ENCODE measurements at regions not wholly inside any gene's neighbourhood (a gene's known extent, or its start where the extent isn't known, plus 50 kb on each side); places are given as distances from the start of the nearest gene placed in this dataset.

DNA sequence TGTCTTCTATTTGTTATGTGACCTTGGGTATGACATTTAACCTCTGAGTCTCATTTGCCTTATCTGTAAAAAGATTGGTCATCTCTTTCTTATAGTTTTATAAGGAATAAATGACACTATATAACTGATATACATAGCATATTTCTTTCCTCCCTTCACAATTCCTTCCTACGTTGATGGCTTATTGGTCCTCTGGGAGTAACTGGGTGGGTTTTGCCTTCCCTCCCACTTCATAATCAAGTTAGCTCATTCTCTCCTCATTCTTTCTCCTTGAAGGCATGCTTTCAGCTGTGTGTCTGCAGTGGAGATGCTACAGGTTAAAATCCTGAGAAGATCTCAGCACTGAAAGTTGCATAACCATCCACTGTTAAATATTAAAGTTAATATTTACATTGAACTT, 382.4 kb downstream of the TMEM38B start:
- no peak overlapping the region for H3K14ac ChIP-seq (ENCODE audit: low read length in 2 of 2)
- H2BK120ac ChIP-seq (ENCODE audit: low read depth, low read length): no peak overlapping the region
- no peak overlapping the region for H2BK5ac ChIP-seq (ENCODE audit: low read depth, low read length, poor library complexity, severe bottlenecking)
- H3K4ac ChIP-seq (ENCODE audit: low read depth in 1 of 2, low read length in 2 of 2): no peak overlapping the region
- H3K27me3 ChIP-seq (ENCODE audit: control insufficient read depth in 1 of 2, insufficient read depth in 1 of 2, low read length in 2 of 2): no peaks in the 10 kb centered on the region
- H2AFZ ChIP-seq (ENCODE audit: low read depth, low read length): no peak overlapping the region
- WGBS: 100% methylated on average over 1 of the region's 1 CpG
- no peak overlapping the region for H3K18ac ChIP-seq (ENCODE audit: low read depth in 1 of 2, low read length in 2 of 2)
- H3K23ac ChIP-seq (ENCODE audit: low read length in 2 of 2): no peak overlapping the region
- H2AK5ac ChIP-seq (ENCODE audit: low read length, severe bottlenecking): no peak overlapping the region
- no peaks in the 10 kb centered on the region for H3K4me1 ChIP-seq (ENCODE audit: control insufficient read depth, insufficient read depth, low read depth, low read length)
- H4K8ac ChIP-seq (ENCODE audit: low read length): no peak overlapping the region
- H2BK12ac ChIP-seq (ENCODE audit: low read length in 2 of 2): no peak overlapping the region
- DNase-seq: no peak
- no peaks in the 10 kb centered on the region for H3K36me3 ChIP-seq (ENCODE audit: control insufficient read depth in 1 of 2, insufficient read depth in 2 of 2, low read depth in 1 of 2, low read length in 2 of 2)
- no peaks in the 10 kb centered on the region for H3K9me3 ChIP-seq (ENCODE audit: control insufficient read depth, low read length)
- H4K91ac ChIP-seq (ENCODE audit: low read length): no peak overlapping the region
- H3K27ac ChIP-seq (ENCODE audit: low read length, poor library complexity, severe bottlenecking): no peak overlapping the region
- no peaks in the 10 kb centered on the region for H3K79me1 ChIP-seq (replicated peaks; ENCODE audit: low read length, poor library complexity, severe bottlenecking)
- no peak overlapping the region for H3K4me3 ChIP-seq (ENCODE audit: insufficient read depth in 1 of 2, low read depth in 1 of 2, low read length in 2 of 2)
- H3K9ac ChIP-seq (ENCODE audit: low read length): no peak overlapping the region
- no peak overlapping the region for H2BK15ac ChIP-seq (ENCODE audit: low read depth, poor library complexity, severe bottlenecking)
- H3K4me2 ChIP-seq (ENCODE audit: low read length, poor library complexity, severe bottlenecking): no peak overlapping the region

DNA sequence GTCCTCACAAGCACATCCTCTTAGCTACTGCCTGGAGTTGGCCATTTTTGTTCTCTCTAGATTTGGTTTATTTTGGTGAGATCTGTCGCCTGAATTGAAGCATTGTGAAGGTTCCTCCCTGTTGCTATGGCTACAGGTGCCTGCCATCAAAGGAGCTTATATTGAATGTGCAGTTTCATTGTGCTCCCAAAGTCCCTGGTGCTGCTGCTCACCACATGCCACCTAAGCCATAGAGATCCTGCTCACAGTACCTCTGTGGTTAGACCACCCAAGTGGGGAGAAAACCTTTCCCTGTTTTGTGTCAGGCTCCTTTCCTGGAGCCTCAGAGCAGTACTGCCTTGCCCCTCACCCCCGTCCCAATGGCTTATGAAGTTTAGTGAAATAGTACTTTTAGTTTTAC, 383.4 kb downstream of the TMEM38B start:
- Histone ChIP-seq H3K4ac (ENCODE audit: low read depth in 1 of 2, low read length in 2 of 2) (no peak overlapping the region), H3K18ac (ENCODE audit: low read depth in 1 of 2, low read length in 2 of 2) (no peak overlapping the region), H3K9me3 (ENCODE audit: control insufficient read depth, low read length) (no peaks in the 10 kb centered on the region), H2BK12ac (ENCODE audit: low read length in 2 of 2) (no peak overlapping the region), H3K27me3 (ENCODE audit: control insufficient read depth in 1 of 2, insufficient read depth in 1 of 2, low read length in 2 of 2) (no peaks in the 10 kb centered on the region), H3K14ac (ENCODE audit: low read length in 2 of 2) (no peak overlapping the region), H4K91ac (ENCODE audit: low read length) (no peak overlapping the region), H4K8ac (ENCODE audit: low read length) (no peak overlapping the region), H3K36me3 (ENCODE audit: control insufficient read depth in 1 of 2, insufficient read depth in 2 of 2, low read depth in 1 of 2, low read length in 2 of 2) (no peaks in the 10 kb centered on the region), H2BK5ac (ENCODE audit: low read depth, low read length, poor library complexity, severe bottlenecking) (no peak overlapping the region), H3K4me1 (ENCODE audit: control insufficient read depth, insufficient read depth, low read depth, low read length) (no peaks in the 10 kb centered on the region), H2BK120ac (ENCODE audit: low read depth, low read length) (no peak overlapping the region), H3K4me2 (ENCODE audit: low read length, poor library complexity, severe bottlenecking) (no peak overlapping the region), H3K23ac (ENCODE audit: low read length in 2 of 2) (no peak overlapping the region), H3K79me1 (replicated peaks; ENCODE audit: low read length, poor library complexity, severe bottlenecking) (no peaks in the 10 kb centered on the region), H3K4me3 (ENCODE audit: insufficient read depth in 1 of 2, low read depth in 1 of 2, low read length in 2 of 2) (no peak overlapping the region), H2AK5ac (ENCODE audit: low read length, severe bottlenecking) (no peak overlapping the region), H2AFZ (ENCODE audit: low read depth, low read length) (no peak overlapping the region), H3K9ac (ENCODE audit: low read length) (no peak overlapping the region), H2BK15ac (ENCODE audit: low read depth, poor library complexity, severe bottlenecking) (no peak overlapping the region), H3K27ac (ENCODE audit: low read length, poor library complexity, severe bottlenecking) (no peak overlapping the region)
- 88% methylated on average over 1 of the region's 2 CpGs for WGBS
- DNase-seq: no peak

DNA sequence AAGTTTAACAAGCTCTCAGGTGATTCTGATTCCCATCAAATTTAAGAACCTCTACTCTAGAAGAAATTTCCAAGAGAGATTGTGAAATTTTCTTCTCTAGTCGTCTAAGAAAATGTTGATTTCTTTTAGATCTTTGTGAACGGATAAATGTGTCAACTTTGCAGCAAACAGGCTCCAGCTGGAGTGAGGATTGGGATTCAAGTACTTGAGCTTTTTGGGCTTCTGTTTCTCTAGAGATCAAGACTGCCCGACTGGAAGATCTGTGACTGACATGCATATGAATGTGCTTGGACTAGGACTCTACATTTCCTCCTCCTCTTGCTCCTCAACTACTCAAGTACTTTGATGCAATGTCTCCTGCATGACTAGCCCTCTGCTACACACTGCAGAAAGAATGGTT, 388.3 kb downstream of the TMEM38B start:
- Histone ChIP-seq H3K27ac (ENCODE audit: low read length, poor library complexity, severe bottlenecking) (no peak overlapping the region), H3K36me3 (ENCODE audit: control insufficient read depth in 1 of 2, insufficient read depth in 2 of 2, low read depth in 1 of 2, low read length in 2 of 2) (no peaks in the 10 kb centered on the region), H3K4me3 (ENCODE audit: insufficient read depth in 1 of 2, low read depth in 1 of 2, low read length in 2 of 2) (no peak overlapping the region), H4K91ac (ENCODE audit: low read length) (no peak overlapping the region), H2BK120ac (ENCODE audit: low read depth, low read length) (no peak overlapping the region), H3K9ac (ENCODE audit: low read length) (no peak overlapping the region), H3K23ac (ENCODE audit: low read length in 2 of 2) (no peak overlapping the region), H2BK15ac (ENCODE audit: low read depth, poor library complexity, severe bottlenecking) (no peak overlapping the region), H4K8ac (ENCODE audit: low read length) (no peak overlapping the region), H2AK5ac (ENCODE audit: low read length, severe bottlenecking) (no peak overlapping the region), H3K18ac (ENCODE audit: low read depth in 1 of 2, low read length in 2 of 2) (no peak overlapping the region), H2BK5ac (ENCODE audit: low read depth, low read length, poor library complexity, severe bottlenecking) (no peak overlapping the region), H3K14ac (ENCODE audit: low read length in 2 of 2) (no peak overlapping the region), H3K79me1 (replicated peaks; ENCODE audit: low read length, poor library complexity, severe bottlenecking) (no peaks in the 10 kb centered on the region), H3K4me2 (ENCODE audit: low read length, poor library complexity, severe bottlenecking) (no peak overlapping the region), H3K27me3 (ENCODE audit: control insufficient read depth in 1 of 2, insufficient read depth in 1 of 2, low read length in 2 of 2) (no peaks in the 10 kb centered on the region), H2AFZ (ENCODE audit: low read depth, low read length) (no peak overlapping the region), H3K9me3 (ENCODE audit: control insufficient read depth, low read length) (no peaks in the 10 kb centered on the region), H3K4ac (ENCODE audit: low read depth in 1 of 2, low read length in 2 of 2) (no peak overlapping the region), H3K4me1 (ENCODE audit: control insufficient read depth, insufficient read depth, low read depth, low read length) (no peaks in the 10 kb centered on the region), H2BK12ac (ENCODE audit: low read length in 2 of 2) (no peak overlapping the region)
- DNase-seq: no peak
- WGBS: 74% methylated on average over 3 of the region's 3 CpGs

DNA sequence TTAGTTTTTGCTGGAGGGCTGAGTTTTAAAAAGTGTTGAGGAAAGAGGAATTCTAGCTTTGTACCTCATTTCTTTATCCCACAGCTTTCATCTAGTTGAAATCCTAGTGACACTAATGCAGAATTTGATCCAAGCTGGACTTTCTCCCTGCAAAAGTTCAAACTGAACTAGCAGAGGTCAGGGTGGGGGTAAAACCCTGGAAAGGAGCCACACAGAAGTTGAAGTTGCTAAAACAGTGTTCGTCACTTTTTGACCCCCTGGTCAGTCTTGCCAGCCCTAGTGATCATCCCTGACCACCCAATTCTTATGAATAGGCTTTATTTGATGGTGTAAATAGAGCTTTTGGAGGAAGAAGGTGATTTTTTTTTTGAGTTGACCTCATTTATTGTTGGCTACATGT, 390.4 kb downstream of the TMEM38B start:
- no peak overlapping the region for H2AFZ ChIP-seq (ENCODE audit: low read depth, low read length)

More for the DNA sequence above, 390.4 kb downstream of the TMEM38B start:
- no CpG with 5 or more reads among the region's 1 CpG for WGBS
- no peak overlapping the region for H3K4me3 ChIP-seq (ENCODE audit: insufficient read depth in 1 of 2, low read depth in 1 of 2, low read length in 2 of 2)
- H3K9ac ChIP-seq (ENCODE audit: low read length): no peak overlapping the region
- H3K4me2 ChIP-seq (ENCODE audit: low read length, poor library complexity, severe bottlenecking): no peak overlapping the region
- H3K36me3 ChIP-seq (ENCODE audit: control insufficient read depth in 1 of 2, insufficient read depth in 2 of 2, low read depth in 1 of 2, low read length in 2 of 2): no peaks in the 10 kb centered on the region
- no peak overlapping the region for H2BK12ac ChIP-seq (ENCODE audit: low read length in 2 of 2)
- no peak overlapping the region for H3K4ac ChIP-seq (ENCODE audit: low read depth in 1 of 2, low read length in 2 of 2)
- H3K4me1 ChIP-seq (ENCODE audit: control insufficient read depth, insufficient read depth, low read depth, low read length): no peaks in the 10 kb centered on the region
- H4K8ac ChIP-seq (ENCODE audit: low read length): no peak overlapping the region
- no peak overlapping the region for H3K27ac ChIP-seq (ENCODE audit: low read length, poor library complexity, severe bottlenecking)
- H3K79me1 ChIP-seq (replicated peaks; ENCODE audit: low read length, poor library complexity, severe bottlenecking): no peaks in the 10 kb centered on the region
- H2AK5ac ChIP-seq (ENCODE audit: low read length, severe bottlenecking): no peak overlapping the region
- H3K18ac ChIP-seq (ENCODE audit: low read depth in 1 of 2, low read length in 2 of 2): no peak overlapping the region
- H2BK5ac ChIP-seq (ENCODE audit: low read depth, low read length, poor library complexity, severe bottlenecking): peak overlapping the region; percentile 31
- no peaks in the 10 kb centered on the region for H3K9me3 ChIP-seq (ENCODE audit: control insufficient read depth, low read length)
- no peak overlapping the region for H3K14ac ChIP-seq (ENCODE audit: low read length in 2 of 2)
- H2BK120ac ChIP-seq (ENCODE audit: low read depth, low read length): no peak overlapping the region
- no peaks in the 10 kb centered on the region for H3K27me3 ChIP-seq (ENCODE audit: control insufficient read depth in 1 of 2, insufficient read depth in 1 of 2, low read length in 2 of 2)
- no peak overlapping the region for H4K91ac ChIP-seq (ENCODE audit: low read length)
- no peak overlapping the region for H3K23ac ChIP-seq (ENCODE audit: low read length in 2 of 2)
- DNase-seq: no peak
- no peak overlapping the region for H2BK15ac ChIP-seq (ENCODE audit: low read depth, poor library complexity, severe bottlenecking)

Data from mesenchymal stem cell (in vitro differentiated cells and primary cell).